NCI-H146 treated with DMSO at 0.1 percent for 48 hours (cell line): ENCODE measurements at regions not wholly inside any gene's neighbourhood (a gene's known extent, or its start where the extent isn't known, plus 50 kb on each side); places are given as distances from the start of the nearest gene placed in this dataset.
"Not testable (repeated sequence)": the region's sequence is repeated elsewhere in the genome, so short reads cannot be mapped to it uniquely, and the experiment has no call there.

Experiments used
- DNase-seq: peaks from one replicate; lab custom pipeline; 2025; ENCODE audit not compliant: unreplicated experiment; lab: John Stamatoyannopoulos, UW

GRCh38 chr7:34577934-34578333 is 80.1 kb upstream of the NPSR1 start:
- not testable (repeated sequence) for DNase-seq

DNA sequence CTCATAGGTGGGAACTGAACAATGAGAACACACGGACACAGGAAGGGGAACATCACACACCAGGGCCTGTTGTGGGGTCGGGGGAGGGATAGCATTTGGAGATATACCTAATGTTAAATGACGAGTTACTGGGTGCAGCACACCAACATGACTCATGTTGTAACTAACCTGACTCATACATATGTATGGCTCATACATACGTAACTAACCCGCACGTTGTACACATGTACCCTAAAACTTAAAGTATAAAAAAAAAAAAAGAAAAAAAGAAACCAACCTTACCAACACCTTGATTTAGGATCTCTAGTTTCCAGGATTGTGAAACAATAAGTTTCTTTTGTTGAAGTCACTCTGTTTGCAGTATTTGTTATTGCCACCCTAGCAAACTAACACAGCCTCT is 76.3 kb upstream of the NPSR1 start:
- not testable (repeated sequence) for DNase-seq

DNA sequence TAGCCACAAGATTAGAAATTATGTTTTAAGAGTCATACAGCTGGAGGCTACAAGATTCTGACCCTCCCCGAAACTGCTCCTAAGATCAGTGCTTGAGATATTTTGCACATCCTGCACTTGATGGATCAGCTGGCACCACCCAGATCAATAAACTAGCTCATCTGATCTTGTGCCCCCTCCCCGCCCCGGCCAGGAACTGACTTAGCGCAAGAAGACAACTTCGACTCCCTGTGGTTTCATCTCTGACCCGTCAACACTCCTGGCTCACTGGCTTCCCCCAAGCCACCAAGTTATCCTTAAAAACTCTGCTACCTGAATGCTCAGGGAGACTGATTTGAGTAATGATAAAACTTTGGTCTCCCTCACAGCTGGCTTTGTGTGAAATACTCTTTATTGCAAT is 73.5 kb upstream of the NPSR1 start:
- no peak for DNase-seq

GRCh38 chr7:34596887-34597286 is 61.1 kb upstream of the NPSR1 start:
- DNase-seq = no peak

DNA sequence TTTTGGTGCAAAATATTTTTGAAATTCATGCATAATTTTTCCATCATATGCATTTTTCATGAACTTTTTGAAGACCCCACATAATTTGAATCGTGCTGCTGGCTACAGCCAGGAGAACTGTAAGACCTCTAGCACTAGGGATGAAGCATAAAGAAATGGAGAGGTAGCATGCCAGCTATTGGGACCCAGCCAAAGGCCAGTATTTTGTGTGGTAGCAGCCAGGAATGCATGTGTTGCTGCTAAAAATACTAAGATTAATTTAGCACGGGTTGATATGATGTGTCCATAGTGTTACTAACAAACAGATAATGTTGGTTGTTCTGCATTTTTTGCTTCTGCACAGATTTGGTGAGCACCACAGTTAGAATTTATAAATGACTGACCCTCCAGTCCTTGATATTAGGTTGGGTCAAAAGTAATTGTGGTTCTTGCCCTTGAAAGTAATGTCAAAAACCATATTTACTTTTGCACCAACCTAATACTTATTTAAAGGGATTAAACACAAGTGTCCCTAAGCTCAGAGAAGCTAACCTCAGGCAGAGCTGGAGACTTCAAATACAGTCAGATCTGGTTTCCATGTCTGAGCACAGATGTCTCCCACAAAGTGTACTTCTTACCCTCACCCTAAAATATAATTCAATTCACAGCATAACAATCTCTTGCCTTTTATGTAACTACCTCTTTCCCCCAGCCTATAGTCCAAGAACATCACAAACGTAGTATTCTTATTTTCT is 54.1 kb upstream of the NPSR1 start:
- DNase-seq = no peak
